ENCODE measurements at regions not wholly inside any gene's neighbourhood (a gene's known extent, or its start where the extent isn't known, plus 50 kb on each side); places are given as distances from the start of the nearest gene placed in this dataset.
"Not testable (repeated sequence)": the region's sequence is repeated elsewhere in the genome, so short reads cannot be mapped to it uniquely, and the experiment has no call there.

GRCh38 chr6:71360556-71361335 lies 72.1 kb downstream of the OGFRL1 start:
- not testable (repeated sequence) for DNase-seq (ENCODE audit: low read depth in 2 of 2)

GRCh38 chr6:71364889-71365542 lies 76.4 kb downstream of the OGFRL1 start:
- DNase-seq (ENCODE audit: low read depth in 2 of 2), result no peak

- no peak for DNase-seq (ENCODE audit: low read depth in 2 of 2)
Observed at GRCh38 chr6:71367756-71368155, 79.1 kb downstream of the OGFRL1 start.

- no peak for DNase-seq (ENCODE audit: low read depth in 2 of 2)
Observed at GRCh38 chr6:71368284-71368683, 79.7 kb downstream of the OGFRL1 start.

GRCh38 chr6:71371559-71371958 lies 82.9 kb downstream of the OGFRL1 start:
- DNase-seq (ENCODE audit: low read depth in 2 of 2), result no peak

- DNase-seq (ENCODE audit: low read depth in 2 of 2), result no peak
Observed at GRCh38 chr6:71373943-71374342, 85.3 kb downstream of the OGFRL1 start.

- DNase-seq (ENCODE audit: low read depth in 2 of 2), result no peak
Observed at GRCh38 chr6:71375676-71376075, 87.1 kb downstream of the OGFRL1 start.

GRCh38 chr6:71376830-71377229 lies 88.2 kb downstream of the OGFRL1 start:
- no peak for DNase-seq (ENCODE audit: low read depth in 2 of 2)

GRCh38 chr6:71383476-71383875 lies 94.9 kb downstream of the OGFRL1 start:
- no peak for DNase-seq (ENCODE audit: low read depth in 2 of 2)

GRCh38 chr6:71383901-71384489 lies 95.4 kb downstream of the OGFRL1 start:
- peak in 1 of 2 donors; percentile 5 for DNase-seq (ENCODE audit: low read depth in 2 of 2)

GRCh38 chr6:71385111-71385822 lies 96.7 kb downstream of the OGFRL1 start:
- DNase-seq (ENCODE audit: low read depth in 2 of 2), result no peak

- DNase-seq (ENCODE audit: low read depth in 2 of 2), result no peak
Observed at GRCh38 chr6:71386215-71386614, 97.6 kb downstream of the OGFRL1 start.

GRCh38 chr6:71387179-71387578 lies 98.6 kb downstream of the OGFRL1 start:
- DNase-seq (ENCODE audit: low read depth in 2 of 2), result no peak

GRCh38 chr6:71388068-71388744 lies 99.6 kb downstream of the OGFRL1 start:
- DNase-seq (ENCODE audit: low read depth in 2 of 2), result no peak

GRCh38 chr6:71388856-71389527 lies 100.4 kb downstream of the OGFRL1 start:
- no peak for DNase-seq (ENCODE audit: low read depth in 2 of 2)

- DNase-seq (ENCODE audit: low read depth in 2 of 2), result no peak
Observed at GRCh38 chr6:71391126-71391525, 102.5 kb downstream of the OGFRL1 start.

- DNase-seq (ENCODE audit: low read depth in 2 of 2), result no peak
Observed at GRCh38 chr6:71392276-71392675, 103.7 kb downstream of the OGFRL1 start.

GRCh38 chr6:71393471-71393870 lies 104.9 kb downstream of the OGFRL1 start:
- no peak for DNase-seq (ENCODE audit: low read depth in 2 of 2)

- no peak for DNase-seq (ENCODE audit: low read depth in 2 of 2)
Observed at GRCh38 chr6:71393981-71394432, 105.4 kb downstream of the OGFRL1 start.

- no peak for DNase-seq (ENCODE audit: low read depth in 2 of 2)
Observed at GRCh38 chr6:71394926-71395325, 106.3 kb downstream of the OGFRL1 start.

Data from activated CD4-positive, alpha-beta T cell treated with anti-CD3 and anti-CD28 coated beads for 24 hours (primary cell).